ENCODE measurements at regions not wholly inside any gene's neighbourhood (a gene's known extent, or its start where the extent isn't known, plus 50 kb on each side); places are given as distances from the start of the nearest gene placed in this dataset.
"Not testable (repeated sequence)": the region's sequence is repeated elsewhere in the genome, so short reads cannot be mapped to it uniquely, and the experiment has no call there.

- TF ChIP-seq, protein P1, sequence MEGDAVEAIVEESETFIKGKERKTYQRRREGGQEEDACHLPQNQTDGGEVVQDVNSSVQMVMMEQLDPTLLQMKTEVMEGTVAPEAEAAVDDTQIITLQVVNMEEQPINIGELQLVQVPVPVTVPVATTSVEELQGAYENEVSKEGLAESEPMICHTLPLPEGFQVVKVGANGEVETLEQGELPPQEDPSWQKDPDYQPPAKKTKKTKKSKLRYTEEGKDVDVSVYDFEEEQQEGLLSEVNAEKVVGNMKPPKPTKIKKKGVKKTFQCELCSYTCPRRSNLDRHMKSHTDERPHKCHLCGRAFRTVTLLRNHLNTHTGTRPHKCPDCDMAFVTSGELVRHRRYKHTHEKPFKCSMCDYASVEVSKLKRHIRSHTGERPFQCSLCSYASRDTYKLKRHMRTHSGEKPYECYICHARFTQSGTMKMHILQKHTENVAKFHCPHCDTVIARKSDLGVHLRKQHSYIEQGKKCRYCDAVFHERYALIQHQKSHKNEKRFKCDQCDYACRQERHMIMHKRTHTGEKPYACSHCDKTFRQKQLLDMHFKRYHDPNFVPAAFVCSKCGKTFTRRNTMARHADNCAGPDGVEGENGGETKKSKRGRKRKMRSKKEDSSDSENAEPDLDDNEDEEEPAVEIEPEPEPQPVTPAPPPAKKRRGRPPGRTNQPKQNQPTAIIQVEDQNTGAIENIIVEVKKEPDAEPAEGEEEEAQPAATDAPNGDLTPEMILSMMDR (conservative IDR thresholded peaks at IDR 0.05 in 1 of 2, IDR thresholded peaks at IDR 0.05 in 1 of 2; ENCODE audit: low read depth in 1 of 2, low read length in 2 of 2): not testable (repeated sequence)
- not testable (repeated sequence) for TF ChIP-seq EZH2 (IDR thresholded peaks at IDR 0.05; ENCODE audit: low read length, missing control alignments)
Measured at GRCh38 chr9:78088190-78088589, 56.6 kb upstream of the GNAQ start.
